Right lobe of liver (tissue), 6 donors: ENCODE measurements at regions not wholly inside any gene's neighbourhood (a gene's known extent, or its start where the extent isn't known, plus 50 kb on each side); places are given as distances from the start of the nearest gene placed in this dataset.
A peak's percentile ranks its signal among the peaks of the same experiment; 100 is the strongest.

Experiments
- ATAC-seq, 4 donors: fragments of 200-7000 bp; cut with Tn5 transposase; one replicate each; pipeline ENCODE4 v1.9.1; 2020; ENCODE audit warnings: mild to moderate bottlenecking in 4 of 4, moderate library complexity in 4 of 4
- DNase-seq, 3 donors: peaks; one replicate each; pipeline ENCODE4 v3.0.0-alpha.2; 2020
- H3K27ac ChIP-seq, 3 donors: fragments of 200-600 bp; one replicate each; pipeline ENCODE4 v1.8.0; 2022
- H3K27me3 ChIP-seq, 2 donors: fragments of 200-600 bp; one replicate each; pipeline ENCODE4 v1.8.0; 2022
- H3K36me3 ChIP-seq, 4 donors: fragments of 200-600 bp; sonication (generic) in 1 of 4; one replicate each; pipeline versions ENCODE4 v1.5.1 to v1.8.0; 2017 to 2022; ENCODE audit warnings: control low read depth in 1 of 4
- H3K4me1 ChIP-seq, 4 donors: fragments of 200-600 bp; sonication (generic) in 1 of 4; one replicate each; pipeline versions ENCODE4 v1.5.1 to v1.8.0; 2017 to 2022; ENCODE audit warnings: control low read depth in 1 of 4
- H3K4me3 ChIP-seq, 3 donors: fragments of 200-600 bp; one replicate each; pipeline ENCODE4 v1.8.0; 2022
- H3K9me3 ChIP-seq, 4 donors: fragments of 200-600 bp; sonication (generic) in 1 of 4; one replicate each; pipeline versions ENCODE4 v1.5.1 to v1.8.0; 2017 to 2022; ENCODE audit warnings: control low read depth in 1 of 4
- POLR2A ChIP-seq: fragments of 450-650 bp; IDR thresholded peaks from one replicate; pipeline ENCODE4 v1.6.1; 2017; ENCODE audit warnings: antibody characterized with exemption, mild to moderate bottlenecking
- WGBS: methylation state at CpG from one replicate; pipeline ENCODE4 v1.1.6; 2018; ENCODE audit warnings: low coverage, low lambda C conversion rate; ENCODE audit not compliant: insufficient coverage; ENCODE audit errors: missing lambda C conversion rate; 5-methylcytosine and 5-hydroxymethylcytosine counted together
- intact Hi-C, 2 donors: fragments of 100-400 bp; cut with DNase I; formaldehyde crosslinking; loops; one replicate each; pipeline versions ENCODE4 v1.11.2 to v1.14.1; 2022
- TF ChIP-seq, protein P1 (sequence below), 4 donors: fragments of 200-600 bp in 3 of 4; fragments of 450-650 bp in 1 of 4; IDR thresholded peaks; one replicate each; pipeline versions ENCODE4 v1.5.1 to v1.8.0; 2016 to 2022; ENCODE audit warnings: antibody characterized with exemption in 4 of 4, mild to moderate bottlenecking in 2 of 4
- donor health status: DM: no; HTN: yes; CAD: no.
- donor health status: DM: no; HTN: no; CAD: no.
- donor health status: DM: no; HTN: no; CAD: no.
- donor health status: DM: no; HTN: yes; CAD: no.
- donor health status: DM: no; HTN: yes; CAD: no.

DNA sequence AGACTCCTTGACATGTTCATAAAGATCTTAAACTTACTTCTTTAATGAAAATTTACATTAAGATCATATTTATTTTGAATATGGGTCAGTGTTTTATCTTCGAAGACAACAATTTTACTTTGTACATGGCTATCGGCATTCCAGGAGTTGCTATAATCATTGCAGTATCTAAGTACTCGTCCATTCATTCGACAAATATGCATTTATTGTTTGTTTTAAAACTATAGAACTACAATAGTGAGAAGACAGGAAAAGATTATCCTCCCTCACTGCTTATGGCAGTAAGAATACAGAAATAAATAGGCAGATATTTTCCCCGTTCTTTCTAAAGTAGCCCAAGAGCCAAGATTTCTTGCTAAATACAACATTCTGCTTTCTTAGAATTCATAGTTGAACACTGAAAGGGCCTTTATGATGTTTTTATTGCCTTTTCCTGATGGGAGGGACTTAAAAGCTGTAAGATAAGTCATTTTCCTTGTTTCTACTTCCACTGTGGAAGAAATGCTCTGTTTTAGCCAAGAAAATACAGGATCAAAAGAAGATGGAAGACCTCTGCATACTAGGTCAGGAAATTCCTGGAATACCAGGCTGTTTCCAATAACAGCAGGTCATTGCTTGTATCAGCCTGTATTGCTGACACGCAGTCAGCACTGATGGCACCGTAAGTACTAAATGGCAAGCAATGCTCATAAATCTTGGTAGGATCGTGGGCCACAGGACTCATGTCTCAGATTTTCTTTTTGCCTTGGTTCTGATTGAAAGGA lies 521.0 kb upstream of the ATP2B1 start:
- Histone ChIP-seq H3K9me3 (no peaks in the 10 kb centered on the region), H3K36me3 (no peaks in the 10 kb centered on the region), H3K27ac (no peak overlapping the region), H3K4me3 (no peak overlapping the region), H3K4me1 (no peaks in the 10 kb centered on the region), H3K27me3 (no peaks in the 10 kb centered on the region)
- ATAC-seq (peak in 1 of 4 donors; percentile 40), DNase-seq (no peak)
- WGBS = 68% methylated on average over 8 of the region's 8 CpGs
- TF ChIP-seq, protein P1, sequence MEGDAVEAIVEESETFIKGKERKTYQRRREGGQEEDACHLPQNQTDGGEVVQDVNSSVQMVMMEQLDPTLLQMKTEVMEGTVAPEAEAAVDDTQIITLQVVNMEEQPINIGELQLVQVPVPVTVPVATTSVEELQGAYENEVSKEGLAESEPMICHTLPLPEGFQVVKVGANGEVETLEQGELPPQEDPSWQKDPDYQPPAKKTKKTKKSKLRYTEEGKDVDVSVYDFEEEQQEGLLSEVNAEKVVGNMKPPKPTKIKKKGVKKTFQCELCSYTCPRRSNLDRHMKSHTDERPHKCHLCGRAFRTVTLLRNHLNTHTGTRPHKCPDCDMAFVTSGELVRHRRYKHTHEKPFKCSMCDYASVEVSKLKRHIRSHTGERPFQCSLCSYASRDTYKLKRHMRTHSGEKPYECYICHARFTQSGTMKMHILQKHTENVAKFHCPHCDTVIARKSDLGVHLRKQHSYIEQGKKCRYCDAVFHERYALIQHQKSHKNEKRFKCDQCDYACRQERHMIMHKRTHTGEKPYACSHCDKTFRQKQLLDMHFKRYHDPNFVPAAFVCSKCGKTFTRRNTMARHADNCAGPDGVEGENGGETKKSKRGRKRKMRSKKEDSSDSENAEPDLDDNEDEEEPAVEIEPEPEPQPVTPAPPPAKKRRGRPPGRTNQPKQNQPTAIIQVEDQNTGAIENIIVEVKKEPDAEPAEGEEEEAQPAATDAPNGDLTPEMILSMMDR (IDR thresholded peaks at IDR 0.05) = no peak
- no peak for TF ChIP-seq POLR2A
- intact Hi-C loops = no loop called here

- DNase-seq (no peak), ATAC-seq (no peak)
- Histone ChIP-seq H3K4me3 (no peak overlapping the region), H3K36me3 (no peaks in the 10 kb centered on the region), H3K4me1 (no peaks in the 10 kb centered on the region), H3K27me3 (no peaks in the 10 kb centered on the region), H3K9me3 (no peaks in the 10 kb centered on the region), H3K27ac (no peak overlapping the region)
- intact Hi-C loops = no loop called here
- TF ChIP-seq POLR2A = no peak
- TF ChIP-seq, protein P1 (IDR thresholded peaks at IDR 0.05) = no peak
These were observed 517.6 kb upstream of the ATP2B1 start for GRCh38 chr12:90226211-90226610.

DNA sequence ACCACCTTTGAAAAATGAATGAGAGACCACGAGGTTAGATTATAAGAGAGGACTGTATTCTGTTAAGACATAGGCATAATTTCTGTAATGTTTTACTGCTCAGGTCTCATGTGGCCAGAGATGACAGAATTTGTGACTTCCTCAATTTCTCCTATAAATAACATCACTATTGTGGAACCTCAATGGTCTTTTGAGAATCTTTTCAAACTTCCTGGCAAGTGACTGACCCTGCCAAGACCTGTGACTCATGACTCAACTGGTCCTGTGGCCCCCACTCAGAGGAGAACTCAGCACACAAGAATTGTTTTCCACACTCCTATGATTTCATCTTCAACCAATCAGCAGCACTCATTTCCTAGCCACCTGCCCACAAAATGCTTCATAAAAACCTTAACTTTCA lies 508.2 kb upstream of the ATP2B1 start:
- DNase-seq (no peak), ATAC-seq (peak in 1 of 4 donors; percentile 41)
- Histone ChIP-seq H3K27me3 (no peaks in the 10 kb centered on the region), H3K27ac (no peak overlapping the region), H3K4me1 (no peaks in the 10 kb centered on the region), H3K36me3 (no peaks in the 10 kb centered on the region), H3K9me3 (no peaks in the 10 kb centered on the region), H3K4me3 (no peak overlapping the region)
- intact Hi-C loops = no loop called here
- TF ChIP-seq, protein P1 (IDR thresholded peaks at IDR 0.05) = no peak
- WGBS = 20% methylated on average over 1 of the region's 1 CpG

- no peak for TF ChIP-seq POLR2A
- TF ChIP-seq, protein P1 (IDR thresholded peaks at IDR 0.05) = no peak
- Histone ChIP-seq H3K4me1 (no peaks in the 10 kb centered on the region), H3K27ac (no peak overlapping the region), H3K9me3 (no peaks in the 10 kb centered on the region), H3K27me3 (no peaks in the 10 kb centered on the region), H3K4me3 (no peak overlapping the region), H3K36me3 (no peaks in the 10 kb centered on the region)
- WGBS = 52% methylated on average over 3 of the region's 3 CpGs
- no peak for DNase-seq
- ATAC-seq = no peak
- intact Hi-C loops = no loop called here
These were observed 507.4 kb upstream of the ATP2B1 start for GRCh38 chr12:90216020-90216552.
